ENCODE measurements at regions not wholly inside any gene's neighbourhood (a gene's known extent, or its start where the extent isn't known, plus 50 kb on each side); places are given as distances from the start of the nearest gene placed in this dataset.

DNA sequence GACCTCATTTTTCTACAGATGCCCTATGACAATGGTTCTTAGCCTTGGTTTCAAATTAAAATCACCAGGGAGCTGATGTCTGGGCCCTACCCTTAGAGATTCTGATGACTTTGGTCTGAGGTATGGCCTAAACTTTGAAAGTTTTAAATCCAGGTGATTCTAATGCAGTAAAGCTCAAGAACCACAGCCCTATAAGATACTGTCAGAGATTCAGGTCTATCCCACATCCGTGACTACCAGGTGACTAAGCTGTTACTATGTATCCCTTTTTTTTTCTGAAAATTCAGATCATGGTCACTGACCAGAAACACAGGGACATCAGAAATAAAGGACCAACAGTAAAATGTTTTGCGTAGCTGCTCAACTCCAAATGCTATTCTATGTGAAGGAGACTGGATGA, 148.8 kb upstream of the BMP4 start:
- DNase-seq (ENCODE audit: low spot score in 2 of 2): no peak
- Histone ChIP-seq H3K36me3 (no peaks in the 10 kb centered on the region), H3K27me3 (no peaks in the 10 kb centered on the region), H3K4me3 (no peak overlapping the region), H3K27ac (peak overlapping the region in 1 of 2 donors; percentile 68), H3K9me3 (no peaks in the 10 kb centered on the region), H3K4me1 (peaks cover 8 to 27% of the 10 kb centered on the region in 2 donors)
- intact Hi-C loops (cut with DNase I): loop anchor here (5.0 kb wide), 1 partner anchor 148 kb away; the partner anchor contains the start of gene BMP4
- TF ChIP-seq, protein P1, sequence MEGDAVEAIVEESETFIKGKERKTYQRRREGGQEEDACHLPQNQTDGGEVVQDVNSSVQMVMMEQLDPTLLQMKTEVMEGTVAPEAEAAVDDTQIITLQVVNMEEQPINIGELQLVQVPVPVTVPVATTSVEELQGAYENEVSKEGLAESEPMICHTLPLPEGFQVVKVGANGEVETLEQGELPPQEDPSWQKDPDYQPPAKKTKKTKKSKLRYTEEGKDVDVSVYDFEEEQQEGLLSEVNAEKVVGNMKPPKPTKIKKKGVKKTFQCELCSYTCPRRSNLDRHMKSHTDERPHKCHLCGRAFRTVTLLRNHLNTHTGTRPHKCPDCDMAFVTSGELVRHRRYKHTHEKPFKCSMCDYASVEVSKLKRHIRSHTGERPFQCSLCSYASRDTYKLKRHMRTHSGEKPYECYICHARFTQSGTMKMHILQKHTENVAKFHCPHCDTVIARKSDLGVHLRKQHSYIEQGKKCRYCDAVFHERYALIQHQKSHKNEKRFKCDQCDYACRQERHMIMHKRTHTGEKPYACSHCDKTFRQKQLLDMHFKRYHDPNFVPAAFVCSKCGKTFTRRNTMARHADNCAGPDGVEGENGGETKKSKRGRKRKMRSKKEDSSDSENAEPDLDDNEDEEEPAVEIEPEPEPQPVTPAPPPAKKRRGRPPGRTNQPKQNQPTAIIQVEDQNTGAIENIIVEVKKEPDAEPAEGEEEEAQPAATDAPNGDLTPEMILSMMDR (IDR thresholded peaks at IDR 0.05): no peak

GRCh38 chr14:54105898-54106297, 149.3 kb upstream of the BMP4 start:
- H3K27me3 ChIP-seq: no peaks in the 10 kb centered on the region
- intact Hi-C loops (cut with DNase I): loop anchor here (5.0 kb wide), 1 partner anchor 149 kb away; the partner anchor contains the start of gene BMP4
- TF ChIP-seq, protein P1 (IDR thresholded peaks at IDR 0.05): no peak
- peaks cover 8 to 27% of the 10 kb centered on the region in 2 donors for H3K4me1 ChIP-seq
- DNase-seq (ENCODE audit: low spot score in 2 of 2): no peak
- H3K4me3 ChIP-seq: no peak overlapping the region
- H3K27ac ChIP-seq: peak overlapping the region in 1 of 2 donors; percentile 68
- no peaks in the 10 kb centered on the region for H3K36me3 ChIP-seq
- no peaks in the 10 kb centered on the region for H3K9me3 ChIP-seq

DNA sequence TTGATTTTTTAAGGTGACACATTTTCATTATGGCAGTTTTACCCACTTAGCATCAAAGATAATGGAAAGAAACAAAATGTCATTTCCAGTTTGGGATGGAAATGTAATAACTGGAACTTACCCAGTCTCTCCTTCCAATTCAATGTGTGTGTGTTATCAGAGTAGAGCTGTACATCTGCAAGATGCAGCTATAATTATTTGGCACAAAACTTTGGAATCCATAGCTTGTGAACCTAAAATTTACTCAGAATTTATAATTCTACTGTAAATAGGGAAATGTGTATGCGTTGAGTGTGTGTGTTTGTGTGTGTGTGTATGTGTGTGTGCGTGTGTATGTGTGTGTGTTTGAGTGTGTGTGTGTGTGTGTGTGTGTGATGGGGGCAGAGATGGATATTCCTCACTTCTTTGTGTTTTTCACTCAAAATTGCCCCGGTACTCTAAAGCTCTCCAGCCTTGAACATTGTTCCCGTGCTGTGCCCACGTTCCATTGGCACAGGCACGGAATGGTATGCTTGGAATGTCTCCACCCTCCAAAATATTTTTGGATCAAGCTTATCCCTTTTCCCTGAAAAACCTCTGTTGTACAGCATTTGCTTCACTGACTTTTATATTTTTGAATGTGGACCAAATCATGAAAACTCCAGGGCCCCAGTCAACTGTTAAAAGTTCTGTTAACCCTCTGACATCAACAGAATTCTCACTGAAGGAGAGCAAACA, 150.2 kb upstream of the BMP4 start:
- DNase-seq (ENCODE audit: low spot score in 2 of 2): peak in 1 of 2 donors; percentile 72
- Histone ChIP-seq H3K4me3 (no peak overlapping the region), H3K9me3 (no peaks in the 10 kb centered on the region), H3K27me3 (no peaks in the 10 kb centered on the region), H3K4me1 (peaks cover 8 to 27% of the 10 kb centered on the region in 2 donors), H3K27ac (peak overlapping the region; percentile 41 to 68), H3K36me3 (no peaks in the 10 kb centered on the region)
- TF ChIP-seq, protein P1 (IDR thresholded peaks at IDR 0.05): no peak
- intact Hi-C loops (cut with DNase I): loop anchor here (5.0 kb wide), 1 partner anchor 150 kb away; the partner anchor contains the start of gene BMP4

DNA sequence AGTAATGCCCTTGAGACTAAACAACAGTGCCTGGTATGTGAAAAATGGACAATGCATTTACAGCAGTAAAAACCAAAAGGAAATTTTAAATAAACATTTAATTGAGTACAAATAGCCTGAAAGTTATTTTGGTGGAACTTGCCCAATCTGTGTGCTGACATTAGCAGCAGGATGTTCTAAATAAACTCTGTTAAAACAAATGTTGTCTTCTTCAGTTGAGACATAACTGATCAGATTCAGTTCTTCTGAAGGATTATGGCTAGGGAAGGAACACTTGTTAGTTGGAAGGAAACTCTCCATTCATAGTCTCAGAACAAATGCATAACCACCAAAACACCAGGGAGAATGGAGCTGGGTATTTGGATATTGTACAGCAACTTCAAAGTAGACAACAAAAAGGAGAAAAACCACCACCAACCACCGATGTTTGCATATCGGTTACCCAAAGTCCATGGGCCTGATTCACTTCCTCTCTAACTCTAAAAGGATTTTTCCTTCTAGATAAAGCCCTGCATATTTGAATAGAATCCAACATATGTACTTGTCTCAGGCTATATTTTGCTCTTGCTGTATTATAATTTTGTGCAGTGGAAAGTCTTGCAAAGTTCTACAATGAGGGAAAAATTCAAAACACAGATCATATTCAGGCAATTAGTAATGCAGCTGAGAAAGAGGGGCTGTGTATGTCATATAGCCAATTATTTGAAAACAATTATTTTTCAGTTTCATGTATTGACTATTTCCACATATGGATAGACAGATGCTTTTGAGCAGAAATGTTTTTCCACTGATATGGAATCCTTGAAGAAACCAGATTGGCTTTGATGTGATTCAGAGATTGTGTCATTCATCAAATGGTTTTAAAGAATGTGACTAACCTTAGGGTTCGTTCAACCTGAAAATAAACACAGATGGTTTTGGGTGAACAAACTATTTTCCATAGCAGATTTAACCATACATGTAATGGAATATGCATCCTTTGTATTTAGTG, 152.2 kb upstream of the BMP4 start:
- Histone ChIP-seq H3K4me3 (no peak overlapping the region), H3K36me3 (no peaks in the 10 kb centered on the region), H3K27ac (peak overlapping the region; percentile 39 to 68), H3K4me1 (peaks cover 8 to 27% of the 10 kb centered on the region in 2 donors), H3K27me3 (no peaks in the 10 kb centered on the region), H3K9me3 (no peaks in the 10 kb centered on the region)
- TF ChIP-seq, protein P1 (IDR thresholded peaks at IDR 0.05): no peak
- intact Hi-C loops (cut with DNase I): loop anchor here (2.0 to 5.0 kb wide), 2 partner anchors 66 to 151 kb away; partner anchors contain the start of gene BMP4
- DNase-seq (ENCODE audit: low spot score in 2 of 2): no peak

DNA sequence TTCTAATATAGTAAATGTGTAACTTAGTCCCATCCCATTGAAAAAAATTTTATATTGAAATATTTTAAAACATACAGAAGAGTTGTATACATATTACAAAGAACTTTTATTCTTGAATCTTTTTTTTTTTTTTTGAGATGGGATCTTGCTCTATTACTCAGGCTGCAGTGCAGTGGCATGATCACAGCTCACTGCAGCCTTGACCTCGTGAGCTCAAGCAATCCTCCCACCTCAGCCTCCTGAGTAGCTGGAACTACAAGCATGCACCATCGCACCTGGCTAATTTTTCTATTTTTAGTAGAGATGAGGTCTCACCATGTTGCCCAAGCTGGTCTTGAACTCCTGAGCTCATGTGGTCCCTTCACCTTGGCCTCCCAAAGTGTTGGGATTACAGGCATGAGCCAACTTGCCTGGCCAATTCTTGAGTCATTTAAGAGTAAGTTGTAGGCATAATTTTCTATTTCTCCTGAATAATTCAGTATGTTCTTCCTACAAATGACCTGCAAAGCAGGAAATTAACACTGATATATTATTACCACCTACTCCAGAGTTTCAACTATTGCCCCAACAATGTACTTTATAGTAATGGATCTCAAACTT, 153.0 kb upstream of the BMP4 start:
- Histone ChIP-seq H3K36me3 (no peaks in the 10 kb centered on the region), H3K27ac (no peak overlapping the region), H3K27me3 (no peaks in the 10 kb centered on the region), H3K9me3 (no peaks in the 10 kb centered on the region), H3K4me1 (peaks cover 8 to 24% of the 10 kb centered on the region in 2 donors), H3K4me3 (no peak overlapping the region)
- DNase-seq (ENCODE audit: low spot score in 2 of 2): no peak
- TF ChIP-seq, protein P1 (IDR thresholded peaks at IDR 0.05): no peak
- intact Hi-C loops (cut with DNase I): loop anchor here (2.0 to 5.0 kb wide), 2 partner anchors 65 to 152 kb away; partner anchors contain the start of gene BMP4
